ENCODE measurements at regions not wholly inside any gene's neighbourhood (a gene's known extent, or its start where the extent isn't known, plus 50 kb on each side); places are given as distances from the start of the nearest gene placed in this dataset.

GRCh38 chr6:105746509-105746908, 339.6 kb upstream of the PRDM1 start:
- Histone ChIP-seq H3K27ac (ENCODE audit: insufficient read depth, low read depth, low read length) (no peak overlapping the region), H3K9ac (replicated peaks; ENCODE audit: extremely low read depth, insufficient read depth, low read length) (no peak overlapping the region), H3K9me3 (replicated peaks; ENCODE audit: control insufficient read depth, insufficient read depth, low read length) (no peaks in the 10 kb centered on the region), H3K4me3 (replicated peaks in 1 of 3; ENCODE audit: insufficient read depth in 1 of 3, low read depth in 1 of 3, low read length in 3 of 3) (no peak overlapping the region), H3K4me1 (ENCODE audit: control insufficient read depth, extremely low read depth, insufficient read depth, low read length) (no peaks in the 10 kb centered on the region), H4K20me1 (replicated peaks; ENCODE audit: control insufficient read depth, extremely low read depth, insufficient read depth, low read length) (no peaks in the 10 kb centered on the region), H3K4me2 (ENCODE audit: insufficient read depth, low read length) (no peak overlapping the region), H3K27me3 (ENCODE audit: control insufficient read depth in 2 of 2, insufficient read depth in 2 of 2, low read length in 2 of 2) (peaks cover 0 to 4% of the 10 kb centered on the region in 2 experiments), H3K36me3 (ENCODE audit: control insufficient read depth in 2 of 2, extremely low read depth in 1 of 2, insufficient read depth in 2 of 2, low read length in 2 of 2) (no peaks in the 10 kb centered on the region), H3K9me1 (replicated peaks; ENCODE audit: control insufficient read depth, extremely low read depth, insufficient read depth, low read length) (no peaks in the 10 kb centered on the region), H3K79me2 (ENCODE audit: control insufficient read depth, insufficient read depth, low read length) (no peaks in the 10 kb centered on the region), H2AFZ (ENCODE audit: low read depth, low read length) (no peak overlapping the region)
- DNase-seq (ENCODE audit: low read depth, low spot score) (no peak), FAIRE-seq (no peak)
- TF ChIP-seq JUN (IDR thresholded peaks at IDR 0.05; ENCODE audit: borderline replicate concordance, insufficient read depth, insufficient read length, low read depth), result no peak
- intact Hi-C loops (cut with micrococcal nuclease) (no loop called here), dilution Hi-C loops (cut with MboI; ENCODE audit: extremely low pct_ligation_motif_present, low sequenced_read_pairs) (no loop called here)
- CTCF ChIA-PET, result no interaction called here
- BruUV-seq (replicated peaks), result no TSS peak
- POLR2A ChIA-PET, result no interaction called here

GRCh38 chr6:105746130-105746505, 340.0 kb upstream of the PRDM1 start:
- no TSS peak for BruUV-seq (replicated peaks)
- Histone ChIP-seq H3K27ac (ENCODE audit: insufficient read depth, low read depth, low read length) (no peak overlapping the region), H3K4me2 (ENCODE audit: insufficient read depth, low read length) (no peak overlapping the region), H3K27me3 (ENCODE audit: control insufficient read depth in 2 of 2, insufficient read depth in 2 of 2, low read length in 2 of 2) (peaks cover 0 to 4% of the 10 kb centered on the region in 2 experiments), H3K4me3 (replicated peaks in 1 of 3; ENCODE audit: insufficient read depth in 1 of 3, low read depth in 1 of 3, low read length in 3 of 3) (no peak overlapping the region), H3K9me3 (replicated peaks; ENCODE audit: control insufficient read depth, insufficient read depth, low read length) (no peaks in the 10 kb centered on the region), H3K9ac (replicated peaks; ENCODE audit: extremely low read depth, insufficient read depth, low read length) (no peak overlapping the region), H3K9me1 (replicated peaks; ENCODE audit: control insufficient read depth, extremely low read depth, insufficient read depth, low read length) (no peaks in the 10 kb centered on the region), H3K4me1 (ENCODE audit: control insufficient read depth, extremely low read depth, insufficient read depth, low read length) (no peaks in the 10 kb centered on the region), H3K36me3 (ENCODE audit: control insufficient read depth in 2 of 2, extremely low read depth in 1 of 2, insufficient read depth in 2 of 2, low read length in 2 of 2) (no peaks in the 10 kb centered on the region), H2AFZ (ENCODE audit: low read depth, low read length) (no peak overlapping the region), H4K20me1 (replicated peaks; ENCODE audit: control insufficient read depth, extremely low read depth, insufficient read depth, low read length) (no peaks in the 10 kb centered on the region), H3K79me2 (ENCODE audit: control insufficient read depth, insufficient read depth, low read length) (no peaks in the 10 kb centered on the region)
- no peak for DNase-seq (ENCODE audit: low read depth, low spot score)
- FAIRE-seq, result no peak
- ChIA-PET POLR2A (no interaction called here), CTCF (no interaction called here)
- TF ChIP-seq GATA2 (IDR thresholded peaks at IDR 0.05; ENCODE audit: insufficient read depth, insufficient read length, low read depth, low read length) (no peak), MYC (IDR thresholded peaks at IDR 0.05; ENCODE audit: low read depth, low read length) (no peak), JUN (IDR thresholded peaks at IDR 0.05; ENCODE audit: borderline replicate concordance, insufficient read depth, insufficient read length, low read depth) (no peak), EZH2 (IDR thresholded peaks at IDR 0.05; ENCODE audit: borderline replicate concordance, low read depth, low read length, severe bottlenecking) (no peak), CTCF (IDR thresholded peaks at IDR 0.05; ENCODE audit: extremely low read depth in 1 of 2, insufficient read depth in 1 of 2, low read depth in 1 of 2, low read length in 2 of 2) (no peak), POLR2A (IDR thresholded peaks at IDR 0.05; ENCODE audit: low read depth, low read length) (no peak), FOS (IDR thresholded peaks at IDR 0.05; ENCODE audit: borderline replicate concordance, insufficient read depth, low read length) (no peak), POLR2AphosphoS5 (IDR thresholded peaks at IDR 0.05; ENCODE audit: insufficient read depth, low read depth, low read length) (no peak)
- TF ChIP-seq, protein P1, sequence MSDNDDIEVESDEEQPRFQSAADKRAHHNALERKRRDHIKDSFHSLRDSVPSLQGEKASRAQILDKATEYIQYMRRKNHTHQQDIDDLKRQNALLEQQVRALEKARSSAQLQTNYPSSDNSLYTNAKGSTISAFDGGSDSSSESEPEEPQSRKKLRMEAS (IDR thresholded peaks at IDR 0.05; ENCODE audit: insufficient read depth, insufficient read length), result no peak
- dilution Hi-C loops (cut with MboI; ENCODE audit: extremely low pct_ligation_motif_present, low sequenced_read_pairs), result no loop called here
- intact Hi-C loops (cut with micrococcal nuclease), result no loop called here
